Epithelial cell of esophagus (primary cell): ENCODE measurements at regions not wholly inside any gene's neighbourhood (a gene's known extent, or its start where the extent isn't known, plus 50 kb on each side); places are given as distances from the start of the nearest gene placed in this dataset.

Source experiments
- DNase-seq: peaks from one replicate; pipeline ENCODE4 v3.0.0; 2010; ENCODE audit warnings: low read depth
- H3K4me3 ChIP-seq: 2 replicates; pipeline ENCODE4 v1.5.1; 2011; ENCODE audit warnings: mild to moderate bottlenecking, low read length, control low read depth
- TF ChIP-seq, protein P1 (sequence below): IDR thresholded peaks from 2 replicates; pipeline ENCODE4 v1.5.1; 2011; ENCODE audit warnings: low read depth, mild to moderate bottlenecking, low read length, control low read depth, inconsistent platforms; ENCODE audit not compliant: insufficient read depth; ENCODE audit errors: missing control alignments

DNA sequence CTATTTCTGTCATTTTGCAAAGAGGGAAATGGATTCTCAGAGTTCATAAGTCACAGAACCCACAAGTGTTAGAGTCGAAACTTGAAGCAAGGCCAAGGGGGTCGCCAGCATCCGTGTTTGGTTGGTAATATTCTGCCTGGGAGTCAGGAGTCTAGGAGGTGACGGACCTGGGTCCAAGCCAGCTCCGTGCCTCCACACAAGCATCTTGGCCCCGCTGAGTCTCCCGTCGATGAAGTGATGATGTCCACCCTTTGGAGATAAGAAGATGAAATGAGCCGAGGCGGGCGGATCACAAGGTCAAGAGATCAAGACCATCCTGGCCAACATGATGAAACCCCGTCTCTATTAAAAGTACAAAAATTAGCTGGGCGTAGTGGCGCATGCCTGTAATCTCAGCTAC lies 53.2 kb upstream of the TNRC6C start:
- DNase-seq = no peak
- H3K4me3 ChIP-seq = no peak overlapping the region
- TF ChIP-seq, protein P1, sequence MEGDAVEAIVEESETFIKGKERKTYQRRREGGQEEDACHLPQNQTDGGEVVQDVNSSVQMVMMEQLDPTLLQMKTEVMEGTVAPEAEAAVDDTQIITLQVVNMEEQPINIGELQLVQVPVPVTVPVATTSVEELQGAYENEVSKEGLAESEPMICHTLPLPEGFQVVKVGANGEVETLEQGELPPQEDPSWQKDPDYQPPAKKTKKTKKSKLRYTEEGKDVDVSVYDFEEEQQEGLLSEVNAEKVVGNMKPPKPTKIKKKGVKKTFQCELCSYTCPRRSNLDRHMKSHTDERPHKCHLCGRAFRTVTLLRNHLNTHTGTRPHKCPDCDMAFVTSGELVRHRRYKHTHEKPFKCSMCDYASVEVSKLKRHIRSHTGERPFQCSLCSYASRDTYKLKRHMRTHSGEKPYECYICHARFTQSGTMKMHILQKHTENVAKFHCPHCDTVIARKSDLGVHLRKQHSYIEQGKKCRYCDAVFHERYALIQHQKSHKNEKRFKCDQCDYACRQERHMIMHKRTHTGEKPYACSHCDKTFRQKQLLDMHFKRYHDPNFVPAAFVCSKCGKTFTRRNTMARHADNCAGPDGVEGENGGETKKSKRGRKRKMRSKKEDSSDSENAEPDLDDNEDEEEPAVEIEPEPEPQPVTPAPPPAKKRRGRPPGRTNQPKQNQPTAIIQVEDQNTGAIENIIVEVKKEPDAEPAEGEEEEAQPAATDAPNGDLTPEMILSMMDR = no peak

DNA sequence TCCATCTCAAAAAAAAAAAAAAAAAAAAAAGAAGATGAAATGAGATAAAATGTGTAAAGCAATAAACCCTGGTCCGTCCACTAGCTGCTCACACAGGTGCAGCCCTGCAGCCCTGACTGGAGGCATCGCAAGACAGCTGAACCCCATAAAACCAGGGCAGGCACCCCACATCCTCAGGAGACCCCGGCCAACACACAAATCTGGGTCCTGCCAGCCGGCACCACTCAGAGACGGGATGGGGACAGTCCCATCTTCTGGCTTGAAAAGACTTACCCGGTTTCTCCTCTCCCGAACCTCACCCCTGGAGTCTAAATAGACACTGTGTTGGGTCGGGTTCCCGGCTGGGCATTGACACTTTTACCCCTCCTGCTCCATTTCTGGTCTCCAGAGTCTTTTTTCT lies 52.7 kb upstream of the TNRC6C start:
- no peak for DNase-seq
- TF ChIP-seq, protein P1 = no peak

DNA sequence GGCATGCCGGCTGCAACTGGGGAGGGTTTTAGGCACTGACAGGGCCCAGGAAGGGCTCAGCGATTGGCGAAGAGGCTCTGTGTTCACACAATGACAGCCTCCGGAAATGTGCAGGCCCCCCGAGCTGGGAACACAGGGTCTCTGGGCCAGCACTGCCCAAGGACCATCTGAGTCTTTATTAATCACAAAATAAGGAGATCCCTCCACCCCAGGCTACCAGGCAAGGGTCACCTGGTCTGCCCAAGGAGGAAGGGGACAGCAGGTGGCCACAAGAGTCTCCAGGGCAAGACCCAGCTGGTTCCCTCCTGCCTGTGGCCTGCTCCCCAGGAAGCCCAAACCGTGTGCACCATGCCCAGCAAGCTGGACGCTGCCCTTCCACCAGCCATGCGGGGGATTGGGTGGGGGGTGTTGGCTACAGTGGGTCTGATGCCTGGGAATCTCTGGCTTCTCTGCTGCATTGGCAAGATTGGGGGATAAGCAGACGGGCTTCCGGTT lies 52.1 kb upstream of the TNRC6C start:
- TF ChIP-seq, protein P1 = no peak
- no peak for DNase-seq
- no peak overlapping the region for H3K4me3 ChIP-seq

More for the DNA sequence above, 52.7 kb upstream of the TNRC6C start:
- no peak overlapping the region for H3K4me3 ChIP-seq

DNA sequence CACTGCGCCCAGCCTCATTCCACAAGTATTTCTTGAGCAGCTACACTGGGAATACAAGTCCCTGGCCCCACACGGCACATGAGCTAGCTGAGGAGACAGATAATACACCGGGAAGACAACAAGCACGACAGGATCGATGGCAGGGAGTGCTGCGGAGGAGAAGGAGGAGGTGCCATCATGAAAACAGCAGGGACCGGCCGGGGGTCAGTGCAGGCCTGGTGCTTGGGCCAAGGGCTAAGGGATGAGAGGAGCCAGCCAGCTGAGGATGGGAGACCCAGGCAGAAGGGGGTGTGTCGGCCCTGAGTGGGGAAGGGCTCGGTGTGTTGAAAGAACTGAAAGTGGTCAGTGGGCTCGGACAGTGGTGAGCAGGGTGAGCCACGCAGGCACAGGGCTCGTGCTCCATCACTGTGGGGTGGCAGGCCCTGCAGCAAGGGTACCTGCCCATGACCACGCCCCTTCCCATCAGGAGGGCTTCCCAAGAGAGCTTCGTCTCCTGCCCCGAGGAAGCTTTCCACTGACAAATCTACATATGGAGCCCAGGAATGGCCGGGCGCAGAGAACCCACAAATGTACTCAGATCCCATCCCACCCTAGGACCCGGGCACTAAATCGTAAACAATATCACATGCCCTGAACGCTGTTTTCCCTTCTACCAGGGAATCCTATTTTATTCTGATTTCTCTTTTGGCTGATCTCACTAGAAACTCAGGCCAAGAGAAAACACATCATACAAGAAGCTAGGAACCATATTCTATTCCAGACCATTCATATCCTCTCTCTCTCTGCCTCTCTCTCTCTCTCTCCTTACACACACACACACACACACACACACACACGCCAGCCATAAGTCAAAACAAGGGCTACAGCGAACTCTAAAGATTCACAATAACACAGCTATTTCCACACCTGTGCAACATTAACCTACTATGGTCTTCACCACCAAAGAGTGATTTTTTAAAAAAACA lies 50.7 kb upstream of the TNRC6C start:
- H3K4me3 ChIP-seq = no peak overlapping the region
- TF ChIP-seq, protein P1 = no peak
- no peak for DNase-seq

DNA sequence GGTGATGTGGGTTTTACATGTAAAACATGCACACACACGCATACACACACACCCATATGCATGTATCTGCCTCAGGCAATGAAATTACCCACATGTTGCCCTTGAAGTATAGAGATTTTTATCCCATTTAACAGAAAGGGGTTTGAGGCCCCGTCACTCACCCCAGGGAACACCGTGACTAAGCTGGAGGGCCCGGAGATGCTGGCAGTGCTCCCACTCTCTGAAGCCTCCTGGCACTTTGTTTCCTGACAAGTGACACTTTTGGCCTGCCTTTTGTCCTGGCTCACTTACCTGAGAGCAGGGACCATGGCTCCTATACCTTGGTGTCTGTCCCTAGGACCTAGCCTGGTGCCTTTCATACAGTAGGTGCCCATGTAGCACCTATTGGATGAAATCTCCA lies 50.0 kb upstream of the TNRC6C start:
- TF ChIP-seq, protein P1 = no peak
- no peak overlapping the region for H3K4me3 ChIP-seq
- DNase-seq = no peak
